Activated CD8-positive, alpha-beta T cell treated with anti-CD3 and anti-CD28 coated beads for 36 hours (primary cell): ENCODE measurements at regions not wholly inside any gene's neighbourhood (a gene's known extent, or its start where the extent isn't known, plus 50 kb on each side); places are given as distances from the start of the nearest gene placed in this dataset.

ENCODE experiments used
- ATAC-seq: fragments of 200-7000 bp; cut with Tn5 transposase; one replicate; pipeline ENCODE4 v1.10.0; 2021; ENCODE audit warnings: mild to moderate bottlenecking, moderate library complexity
- CTCF ChIA-PET: fragments of 350-600 bp; sonication (Branson Sonifier 250); formaldehyde crosslinking; loops from one replicate; lab custom pipeline; 2021; ENCODE audit warnings: antibody characterized with exemption; lab: Charles Lee
- POLR2A ChIA-PET: fragments of 350-600 bp; sonication (Branson Sonifier 250); formaldehyde crosslinking; loops from one replicate; lab custom pipeline; 2021; ENCODE audit warnings: antibody characterized with exemption; lab: Charles Lee
- DNase-seq: peaks from one replicate; pipeline ENCODE4 v3.0.0-alpha.2; 2020
- H3K27ac Mint-ChIP-seq: one replicate; pipeline ENCODE4 v1.8.0; 2021; ENCODE audit warnings: mild to moderate bottlenecking, mixed read lengths
- H3K27me3 Mint-ChIP-seq: one replicate; pipeline ENCODE4 v1.8.0; 2021; ENCODE audit warnings: mixed read lengths
- H3K36me3 Mint-ChIP-seq: one replicate; pipeline ENCODE4 v1.8.0; 2021; ENCODE audit warnings: low read depth, mixed read lengths
- H3K4me1 Mint-ChIP-seq: one replicate; pipeline ENCODE4 v1.8.0; 2021; ENCODE audit warnings: low read depth, mixed read lengths
- H3K4me3 Mint-ChIP-seq: one replicate; pipeline ENCODE4 v1.8.0; 2021; ENCODE audit warnings: mild to moderate bottlenecking, moderate library complexity, mixed read lengths
- H3K9me3 Mint-ChIP-seq: one replicate; pipeline ENCODE4 v1.8.0; 2021; ENCODE audit warnings: mixed read lengths
- intact Hi-C: fragments of 100-400 bp; cut with micrococcal nuclease; formaldehyde crosslinking; loops from one replicate; pipeline ENCODE4 v1.10.0; 2022
- TF ChIP-seq, protein P1 (sequence below): fragments of 200-600 bp; IDR thresholded peaks from one replicate; pipeline ENCODE4 v1.8.0; 2022; ENCODE audit warnings: antibody characterized with exemption, mild to moderate bottlenecking

DNA sequence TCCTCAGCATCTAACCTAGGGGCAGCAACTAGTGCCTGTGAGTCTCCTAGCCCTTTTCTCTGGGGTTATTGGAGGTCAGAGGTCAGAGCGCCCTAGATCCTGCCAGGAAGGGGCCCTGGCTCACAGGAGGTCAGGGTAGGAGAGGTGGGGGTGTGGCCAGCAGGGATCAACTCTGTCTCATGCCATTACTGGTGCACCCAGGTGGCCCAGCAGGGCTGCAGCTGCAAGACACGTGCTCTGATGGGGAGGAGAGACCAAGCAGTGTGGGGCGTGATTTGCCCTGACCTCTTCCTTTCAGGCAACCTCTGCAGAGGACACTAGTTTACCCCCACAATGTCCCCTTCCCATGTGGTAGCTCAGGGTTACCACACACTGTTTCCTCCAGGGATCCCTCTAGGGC is 73.3 kb upstream of the ZNF30 start:
- H3K27me3 Mint-ChIP-seq: no peaks in the 10 kb centered on the region
- no peak overlapping the region for H3K27ac Mint-ChIP-seq
- intact Hi-C loops: no loop called here
- no peak overlapping the region for H3K4me3 Mint-ChIP-seq
- ChIA-PET POLR2A (interaction anchor here (1.1 kb wide), 1 partner anchor 14 kb away, joined by 3 read pairs; no protein-coding TSS in a partner anchor), CTCF (interaction anchor here (1.6 kb wide), 1 partner anchor 15 kb away, joined by 7 read pairs; no protein-coding TSS in a partner anchor)
- H3K36me3 Mint-ChIP-seq: peaks cover 8% of the 10 kb centered on the region
- no peak for DNase-seq
- H3K9me3 Mint-ChIP-seq: no peaks in the 10 kb centered on the region
- TF ChIP-seq, protein P1, sequence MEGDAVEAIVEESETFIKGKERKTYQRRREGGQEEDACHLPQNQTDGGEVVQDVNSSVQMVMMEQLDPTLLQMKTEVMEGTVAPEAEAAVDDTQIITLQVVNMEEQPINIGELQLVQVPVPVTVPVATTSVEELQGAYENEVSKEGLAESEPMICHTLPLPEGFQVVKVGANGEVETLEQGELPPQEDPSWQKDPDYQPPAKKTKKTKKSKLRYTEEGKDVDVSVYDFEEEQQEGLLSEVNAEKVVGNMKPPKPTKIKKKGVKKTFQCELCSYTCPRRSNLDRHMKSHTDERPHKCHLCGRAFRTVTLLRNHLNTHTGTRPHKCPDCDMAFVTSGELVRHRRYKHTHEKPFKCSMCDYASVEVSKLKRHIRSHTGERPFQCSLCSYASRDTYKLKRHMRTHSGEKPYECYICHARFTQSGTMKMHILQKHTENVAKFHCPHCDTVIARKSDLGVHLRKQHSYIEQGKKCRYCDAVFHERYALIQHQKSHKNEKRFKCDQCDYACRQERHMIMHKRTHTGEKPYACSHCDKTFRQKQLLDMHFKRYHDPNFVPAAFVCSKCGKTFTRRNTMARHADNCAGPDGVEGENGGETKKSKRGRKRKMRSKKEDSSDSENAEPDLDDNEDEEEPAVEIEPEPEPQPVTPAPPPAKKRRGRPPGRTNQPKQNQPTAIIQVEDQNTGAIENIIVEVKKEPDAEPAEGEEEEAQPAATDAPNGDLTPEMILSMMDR: no peak
- ATAC-seq: no peak
- peaks cover 25% of the 10 kb centered on the region for H3K4me1 Mint-ChIP-seq

GRCh38 chr19:34852669-34853068 is 74.0 kb upstream of the ZNF30 start:
- no peak overlapping the region for H3K27ac Mint-ChIP-seq
- peaks cover 19% of the 10 kb centered on the region for H3K4me1 Mint-ChIP-seq
- H3K27me3 Mint-ChIP-seq: no peaks in the 10 kb centered on the region
- TF ChIP-seq, protein P1: no peak
- no peak for ATAC-seq
- no peak overlapping the region for H3K4me3 Mint-ChIP-seq
- no peaks in the 10 kb centered on the region for H3K9me3 Mint-ChIP-seq
- ChIA-PET CTCF (interaction anchor here (1.6 kb wide), 1 partner anchor 14 kb away, joined by 7 read pairs; no protein-coding TSS in a partner anchor), POLR2A (no interaction called here)
- peaks cover 8% of the 10 kb centered on the region for H3K36me3 Mint-ChIP-seq
- DNase-seq: no peak
- intact Hi-C loops: no loop called here

DNA sequence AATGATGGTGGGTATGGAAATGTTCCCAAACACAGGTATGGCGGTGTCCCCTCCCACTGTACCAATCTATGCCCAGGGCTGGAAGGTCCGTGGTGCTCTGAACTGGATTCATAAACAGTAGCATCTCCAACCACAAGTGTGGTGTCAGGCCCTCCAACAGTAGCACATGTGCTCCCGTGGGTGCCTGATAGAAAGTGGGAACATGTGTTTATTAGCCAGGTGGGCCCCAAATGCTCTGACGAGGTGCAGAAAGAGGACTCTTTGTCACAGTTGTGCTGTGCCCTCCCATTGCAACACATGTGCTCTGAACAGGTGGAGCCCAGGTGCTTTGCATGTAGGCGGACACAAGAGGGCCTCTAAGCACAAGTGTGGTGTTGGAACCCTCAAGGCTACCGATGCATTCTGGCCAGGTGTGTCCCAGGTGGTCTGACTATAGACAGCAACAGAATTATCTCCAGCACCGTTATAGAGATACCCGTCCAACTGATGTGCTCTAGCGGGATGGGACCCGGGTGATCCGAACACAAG is 75.4 kb upstream of the ZNF30 start:
- POLR2A ChIA-PET: interaction anchor here (0.6 kb wide), 1 partner anchor 339 kb away, joined by 3 read pairs; no protein-coding TSS in a partner anchor
- no peaks in the 10 kb centered on the region for H3K27me3 Mint-ChIP-seq

GRCh38 chr19:34847393-34847792 is 74.4 kb upstream of the ZNF599 start:
- H3K27me3 Mint-ChIP-seq: no peaks in the 10 kb centered on the region

More for the DNA sequence above, 75.4 kb upstream of the ZNF30 start:
- TF ChIP-seq, protein P1: no peak
- Mint-ChIP-seq H3K4me3 (no peak overlapping the region), H3K4me1 (peaks cover 9% of the 10 kb centered on the region), H3K36me3 (peaks cover 3% of the 10 kb centered on the region), H3K9me3 (no peaks in the 10 kb centered on the region), H3K27ac (no peak overlapping the region)
- intact Hi-C loops: no loop called here
- CTCF ChIA-PET: no interaction called here
- DNase-seq: peak; percentile 15
- no peak for ATAC-seq

DNA sequence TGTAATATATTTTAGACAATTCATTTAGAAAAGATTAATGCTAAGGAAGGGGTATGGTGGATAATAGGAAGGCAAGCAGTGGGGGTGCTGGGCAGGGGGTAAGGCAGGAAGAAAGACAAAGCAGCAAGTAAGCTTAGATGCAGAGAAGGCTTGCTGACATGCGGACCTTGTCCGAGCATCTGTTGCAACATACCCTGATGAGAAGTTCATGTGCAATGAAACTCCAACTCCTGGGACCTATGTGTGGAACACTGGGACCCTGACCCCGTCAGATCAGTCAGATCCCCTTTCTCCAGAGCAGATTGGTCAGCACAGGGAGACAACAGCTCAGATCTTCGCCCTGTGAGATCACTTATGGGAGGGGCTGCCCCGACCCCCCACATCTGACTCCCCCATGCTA is 71.3 kb upstream of the ZNF599 start:
- intact Hi-C loops: no loop called here
- Mint-ChIP-seq H3K36me3 (peaks cover 2% of the 10 kb centered on the region), H3K4me1 (no peaks in the 10 kb centered on the region), H3K27me3 (no peaks in the 10 kb centered on the region), H3K9me3 (no peaks in the 10 kb centered on the region), H3K4me3 (no peak overlapping the region), H3K27ac (no peak overlapping the region)
- CTCF ChIA-PET: no interaction called here
- POLR2A ChIA-PET: no interaction called here
- DNase-seq: no peak
- ATAC-seq: no peak
- TF ChIP-seq, protein P1: no peak

More at GRCh38 chr19:34847393-34847792, 74.4 kb upstream of the ZNF599 start:
- intact Hi-C loops: no loop called here
- DNase-seq (no peak), ATAC-seq (no peak)
- H3K9me3 Mint-ChIP-seq: no peaks in the 10 kb centered on the region
- H3K36me3 Mint-ChIP-seq: peaks cover 2% of the 10 kb centered on the region
- ChIA-PET CTCF (interaction anchor here (1.8 kb wide), 1 partner anchor 8 kb away, joined by 8 read pairs; no protein-coding TSS in a partner anchor), POLR2A (interaction anchor here (1.0 kb wide), 1 partner anchor 8 kb away, joined by 4 read pairs; no protein-coding TSS in a partner anchor)
- TF ChIP-seq, protein P1: no peak
- no peak overlapping the region for H3K27ac Mint-ChIP-seq
- H3K4me1 Mint-ChIP-seq: no peaks in the 10 kb centered on the region
- H3K4me3 Mint-ChIP-seq: no peak overlapping the region
